Neural cell (in vitro differentiated cells): ENCODE measurements at regions not wholly inside any gene's neighbourhood (a gene's known extent, or its start where the extent isn't known, plus 50 kb on each side); places are given as distances from the start of the nearest gene placed in this dataset.

Source experiments
- H2AFZ ChIP-seq: fragments of 200-600, 300-800 bp; sonication (generic), shearing (Covaris generic); 2 replicates; pipeline ENCODE4 v1.6.0; 2014; ENCODE audit warnings: low read depth, mild to moderate bottlenecking, antibody characterized with exemption, low read length, moderate library complexity
- H3F3A ChIP-seq: fragments of 200-600 bp; shearing (Covaris generic); 2 replicates; pipeline ENCODE4 v1.6.1; 2016; ENCODE audit warnings: mild to moderate bottlenecking, moderate library complexity, mixed read lengths, antibody characterized with exemption, low read length; ENCODE audit not compliant: insufficient read depth, poor library complexity, severe bottlenecking
- H3K27ac ChIP-seq: fragments of 200-600, 300-800 bp; sonication (generic), shearing (Covaris generic); 2 replicates; pipeline ENCODE4 v1.5.1; 2014; ENCODE audit warnings: mild to moderate bottlenecking, low read length, moderate library complexity
- H3K27me3 ChIP-seq: fragments of 300-800, 200-600 bp; sonication (generic), shearing (Covaris generic); 2 replicates; pipeline ENCODE4 v1.6.0; 2014; ENCODE audit warnings: mild to moderate bottlenecking, low read depth, low read length, moderate library complexity; ENCODE audit not compliant: insufficient read depth
- H3K36me3 ChIP-seq: fragments of 300-800, 200-600 bp; sonication (generic), shearing (Covaris generic); 2 replicates; pipeline ENCODE4 v1.5.1; 2014; ENCODE audit warnings: mild to moderate bottlenecking, antibody characterized with exemption, low read length, moderate library complexity; ENCODE audit not compliant: insufficient read depth
- H3K4me2 ChIP-seq: fragments of 300-800, 200-600 bp; sonication (generic), shearing (Covaris generic); 2 replicates; pipeline ENCODE4 v1.6.0; 2014; ENCODE audit warnings: mild to moderate bottlenecking, low read length
- H3K4me3 ChIP-seq: fragments of 300-800, 200-600 bp; sonication (generic), shearing (Covaris generic); 2 replicates; pipeline ENCODE4 v1.5.1; 2014; ENCODE audit warnings: mild to moderate bottlenecking, low read length, moderate library complexity
- H3K79me2 ChIP-seq: fragments of 200-600 bp; shearing (Covaris generic); replicated peaks from 2 replicates; pipeline ENCODE4 v1.6.0; 2014; ENCODE audit warnings: mild to moderate bottlenecking, low read length, moderate library complexity; ENCODE audit not compliant: insufficient read depth
- H3K9ac ChIP-seq: fragments of 300-800, 200-600 bp; sonication (generic), shearing (Covaris generic); 2 replicates; pipeline ENCODE4 v1.6.1; 2016; ENCODE audit warnings: mild to moderate bottlenecking, low read length, mixed read lengths
- H3K9me2 ChIP-seq: fragments of 200-600 bp; shearing (Covaris generic); 2 replicates; pipeline ENCODE4 v1.6.1; 2016; ENCODE audit warnings: mild to moderate bottlenecking, low read length, mixed read lengths; ENCODE audit not compliant: insufficient read depth
- H3K9me3 ChIP-seq: fragments of 200-600, 300-800 bp; sonication (generic), shearing (Covaris generic); 2 replicates; pipeline ENCODE4 v1.6.1; 2016; ENCODE audit warnings: mild to moderate bottlenecking, mixed run types, low read length, moderate library complexity, mixed read lengths
- H4K20me1 ChIP-seq: fragments of 200-600 bp; shearing (Covaris generic); 2 replicates; pipeline ENCODE4 v1.6.1; 2016; ENCODE audit warnings: mild to moderate bottlenecking, mixed run types; ENCODE audit not compliant: insufficient read depth
- EP300 ChIP-seq: fragments of 450-650 bp; conservative IDR thresholded peaks from 2 replicates; pipeline ENCODE4 v1.6.1; 2014; ENCODE audit warnings: antibody characterized with exemption, mild to moderate bottlenecking, moderate library complexity; ENCODE audit not compliant: poor library complexity, severe bottlenecking
- EZH2 ChIP-seq: fragments of 200-600, 300-800 bp; shearing (Covaris generic), sonication (generic); IDR thresholded peaks from 2 replicates; pipeline ENCODE4 v1.6.1; 2014; ENCODE audit warnings: antibody characterized with exemption, low read length, borderline replicate concordance, mild to moderate bottlenecking; ENCODE audit not compliant: insufficient read depth, poor library complexity, severe bottlenecking
- MXI1 ChIP-seq: fragments of 450-650 bp; conservative IDR thresholded peaks from 2 replicates; pipeline ENCODE4 v1.6.1; 2014; ENCODE audit warnings: antibody characterized with exemption, mild to moderate bottlenecking; ENCODE audit not compliant: poor library complexity, severe bottlenecking
- POLR2AphosphoS5 ChIP-seq: IDR thresholded peaks from 2 replicates; pipeline ENCODE4 v1.6.1; 2012
- RAD21 ChIP-seq: fragments of 450-650 bp; conservative IDR thresholded peaks from 2 replicates; pipeline ENCODE4 v1.6.1; 2014; ENCODE audit warnings: antibody characterized with exemption, mild to moderate bottlenecking, moderate library complexity
- SMC3 ChIP-seq: fragments of 450-650 bp; conservative IDR thresholded peaks from 2 replicates; pipeline ENCODE4 v1.6.1; 2014; ENCODE audit warnings: antibody characterized with exemption, mild to moderate bottlenecking, moderate library complexity; ENCODE audit not compliant: poor library complexity
- TAF1 ChIP-seq: IDR thresholded peaks from 2 replicates; pipeline ENCODE4 v1.6.1; 2012; ENCODE audit warnings: low read depth
- TF ChIP-seq, protein P1 (sequence below): IDR thresholded peaks from 2 replicates; pipeline ENCODE4 v1.6.1; 2012; ENCODE audit warnings: borderline replicate concordance
- TF ChIP-seq, protein P2 (sequence below): fragments of 450-650 bp; IDR thresholded peaks from 2 replicates; pipeline ENCODE4 v1.5.1; 2014; ENCODE audit warnings: antibody characterized with exemption, mild to moderate bottlenecking, moderate library complexity; ENCODE audit not compliant: poor library complexity, severe bottlenecking

DNA sequence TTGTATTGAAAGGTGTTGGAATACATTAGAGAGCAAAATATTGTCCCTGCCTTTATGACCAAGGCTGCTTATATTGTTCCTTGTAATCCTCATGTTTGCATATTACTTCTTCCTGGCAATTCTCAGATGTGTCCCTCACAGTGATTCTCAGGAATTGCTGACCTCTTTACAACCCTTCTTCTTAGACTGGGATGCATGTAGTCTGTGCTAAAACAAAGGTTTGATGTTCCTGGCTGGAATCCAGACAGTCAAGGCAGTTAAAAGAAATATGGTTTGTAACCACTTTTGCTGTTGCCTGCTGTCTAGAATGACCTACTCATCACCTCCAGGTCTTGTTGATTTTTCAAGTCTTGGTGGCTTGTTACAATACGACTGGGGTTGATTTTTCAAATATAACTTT, 367.6 kb downstream of the HGF start:
- TF ChIP-seq TAF1: no peak
- TF ChIP-seq EP300: no peak
- TF ChIP-seq MXI1: no peak
- TF ChIP-seq, protein P1, sequence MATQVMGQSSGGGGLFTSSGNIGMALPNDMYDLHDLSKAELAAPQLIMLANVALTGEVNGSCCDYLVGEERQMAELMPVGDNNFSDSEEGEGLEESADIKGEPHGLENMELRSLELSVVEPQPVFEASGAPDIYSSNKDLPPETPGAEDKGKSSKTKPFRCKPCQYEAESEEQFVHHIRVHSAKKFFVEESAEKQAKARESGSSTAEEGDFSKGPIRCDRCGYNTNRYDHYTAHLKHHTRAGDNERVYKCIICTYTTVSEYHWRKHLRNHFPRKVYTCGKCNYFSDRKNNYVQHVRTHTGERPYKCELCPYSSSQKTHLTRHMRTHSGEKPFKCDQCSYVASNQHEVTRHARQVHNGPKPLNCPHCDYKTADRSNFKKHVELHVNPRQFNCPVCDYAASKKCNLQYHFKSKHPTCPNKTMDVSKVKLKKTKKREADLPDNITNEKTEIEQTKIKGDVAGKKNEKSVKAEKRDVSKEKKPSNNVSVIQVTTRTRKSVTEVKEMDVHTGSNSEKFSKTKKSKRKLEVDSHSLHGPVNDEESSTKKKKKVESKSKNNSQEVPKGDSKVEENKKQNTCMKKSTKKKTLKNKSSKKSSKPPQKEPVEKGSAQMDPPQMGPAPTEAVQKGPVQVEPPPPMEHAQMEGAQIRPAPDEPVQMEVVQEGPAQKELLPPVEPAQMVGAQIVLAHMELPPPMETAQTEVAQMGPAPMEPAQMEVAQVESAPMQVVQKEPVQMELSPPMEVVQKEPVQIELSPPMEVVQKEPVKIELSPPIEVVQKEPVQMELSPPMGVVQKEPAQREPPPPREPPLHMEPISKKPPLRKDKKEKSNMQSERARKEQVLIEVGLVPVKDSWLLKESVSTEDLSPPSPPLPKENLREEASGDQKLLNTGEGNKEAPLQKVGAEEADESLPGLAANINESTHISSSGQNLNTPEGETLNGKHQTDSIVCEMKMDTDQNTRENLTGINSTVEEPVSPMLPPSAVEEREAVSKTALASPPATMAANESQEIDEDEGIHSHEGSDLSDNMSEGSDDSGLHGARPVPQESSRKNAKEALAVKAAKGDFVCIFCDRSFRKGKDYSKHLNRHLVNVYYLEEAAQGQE: no peak
- TF ChIP-seq RAD21: no peak
- TF ChIP-seq POLR2AphosphoS5: no peak
- no peak for TF ChIP-seq SMC3
- TF ChIP-seq, protein P2, sequence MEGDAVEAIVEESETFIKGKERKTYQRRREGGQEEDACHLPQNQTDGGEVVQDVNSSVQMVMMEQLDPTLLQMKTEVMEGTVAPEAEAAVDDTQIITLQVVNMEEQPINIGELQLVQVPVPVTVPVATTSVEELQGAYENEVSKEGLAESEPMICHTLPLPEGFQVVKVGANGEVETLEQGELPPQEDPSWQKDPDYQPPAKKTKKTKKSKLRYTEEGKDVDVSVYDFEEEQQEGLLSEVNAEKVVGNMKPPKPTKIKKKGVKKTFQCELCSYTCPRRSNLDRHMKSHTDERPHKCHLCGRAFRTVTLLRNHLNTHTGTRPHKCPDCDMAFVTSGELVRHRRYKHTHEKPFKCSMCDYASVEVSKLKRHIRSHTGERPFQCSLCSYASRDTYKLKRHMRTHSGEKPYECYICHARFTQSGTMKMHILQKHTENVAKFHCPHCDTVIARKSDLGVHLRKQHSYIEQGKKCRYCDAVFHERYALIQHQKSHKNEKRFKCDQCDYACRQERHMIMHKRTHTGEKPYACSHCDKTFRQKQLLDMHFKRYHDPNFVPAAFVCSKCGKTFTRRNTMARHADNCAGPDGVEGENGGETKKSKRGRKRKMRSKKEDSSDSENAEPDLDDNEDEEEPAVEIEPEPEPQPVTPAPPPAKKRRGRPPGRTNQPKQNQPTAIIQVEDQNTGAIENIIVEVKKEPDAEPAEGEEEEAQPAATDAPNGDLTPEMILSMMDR: no peak
- TF ChIP-seq EZH2: no peak
- Histone ChIP-seq H3F3A (no peaks in the 10 kb centered on the region), H3K9me3 (no peaks in the 10 kb centered on the region), H2AFZ (no peak overlapping the region), H4K20me1 (no peaks in the 10 kb centered on the region), H3K9me2 (no peaks in the 10 kb centered on the region), H3K9ac (no peak overlapping the region), H3K27ac (no peak overlapping the region), H3K27me3 (no peaks in the 10 kb centered on the region), H3K4me2 (no peak overlapping the region), H3K4me3 (no peak overlapping the region), H3K36me3 (no peaks in the 10 kb centered on the region), H3K79me2 (no peaks in the 10 kb centered on the region)

DNA sequence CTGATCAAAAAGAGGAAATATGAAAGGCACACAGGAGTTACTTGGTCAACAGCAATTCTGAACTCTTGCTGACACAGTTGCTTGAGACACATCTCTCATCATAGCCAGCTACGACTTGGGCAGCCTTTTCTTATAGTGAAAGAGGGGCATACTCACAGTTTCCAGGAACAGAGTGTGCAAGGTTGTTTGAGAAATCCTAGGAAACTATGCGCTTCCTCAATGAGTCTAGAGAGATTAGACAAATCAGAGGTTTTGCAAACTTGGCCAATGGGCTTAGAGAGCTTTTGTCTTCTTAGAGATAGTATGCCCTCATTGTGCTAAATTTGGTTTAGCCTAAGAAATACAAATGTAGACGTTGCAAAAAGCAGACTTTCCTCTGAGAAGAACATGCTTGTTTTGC, 370.4 kb downstream of the HGF start:
- Histone ChIP-seq H3K4me3 (no peak overlapping the region), H3F3A (no peaks in the 10 kb centered on the region), H3K9me3 (no peaks in the 10 kb centered on the region), H3K36me3 (no peaks in the 10 kb centered on the region), H4K20me1 (no peaks in the 10 kb centered on the region), H3K9me2 (no peaks in the 10 kb centered on the region), H2AFZ (no peak overlapping the region), H3K27me3 (no peaks in the 10 kb centered on the region), H3K79me2 (no peaks in the 10 kb centered on the region), H3K9ac (no peak overlapping the region), H3K4me2 (no peak overlapping the region), H3K27ac (no peak overlapping the region)
- no peak for TF ChIP-seq RAD21
- no peak for TF ChIP-seq EP300
- TF ChIP-seq SMC3: no peak
- no peak for TF ChIP-seq MXI1
- TF ChIP-seq, protein P1: no peak
- TF ChIP-seq POLR2AphosphoS5: no peak
- TF ChIP-seq, protein P2: no peak
- TF ChIP-seq TAF1: no peak
- no peak for TF ChIP-seq EZH2
